Left lobe of liver (tissue), 2 donors: ENCODE measurements at regions not wholly inside any gene's neighbourhood (a gene's known extent, or its start where the extent isn't known, plus 50 kb on each side); places are given as distances from the start of the nearest gene placed in this dataset.
A peak's percentile ranks its signal among the peaks of the same experiment; 100 is the strongest.
"Not testable (repeated sequence)": the region's sequence is repeated elsewhere in the genome, so short reads cannot be mapped to it uniquely, and the experiment has no call there.

Source experiments
- ATAC-seq: fragments of 200-7000 bp; cut with Tn5 transposase; one replicate; pipeline ENCODE4 v1.9.1; 2020; ENCODE audit warnings: mild to moderate bottlenecking, moderate library complexity
- DNase-seq: peaks from one replicate; pipeline ENCODE4 v3.0.0-alpha.2; 2020; ENCODE audit warnings: low spot score
- donor health status: DM: no; HTN: no; CAD: no; lungs with moderate emphysema.
- donor health status: DM: no; HTN: yes; CAD: no.

GRCh38 chr21:8987896-8988295 lies 1533.5 kb upstream of the TPTE start:
- not testable (repeated sequence) for DNase-seq, ATAC-seq

GRCh38 chr21:8988696-8989095 lies 1532.7 kb upstream of the TPTE start:
- DNase-seq, result no peak
- no peak for ATAC-seq

GRCh38 chr21:8989261-8989711 lies 1532.1 kb upstream of the TPTE start:
- ATAC-seq (peak; percentile 46), DNase-seq (no peak)

- DNase-seq, result no peak
- ATAC-seq, result peak; percentile 44
Observed at GRCh38 chr21:8989721-8990325, 1531.6 kb upstream of the TPTE start.

GRCh38 chr21:8990326-8991087 lies 1530.9 kb upstream of the TPTE start:
- DNase-seq, result no peak

GRCh38 chr21:8991088-8991907 lies 1530.1 kb upstream of the TPTE start:
- no peak for ATAC-seq

More at GRCh38 chr21:8990326-8991087, 1530.9 kb upstream of the TPTE start:
- ATAC-seq, result peak; percentile 18

GRCh38 chr21:8991968-8992621 lies 1529.3 kb upstream of the TPTE start:
- no peak for DNase-seq
- ATAC-seq, result peak; percentile 5

More at GRCh38 chr21:8991088-8991907, 1530.1 kb upstream of the TPTE start:
- DNase-seq, result no peak

GRCh38 chr21:8992731-8993174 lies 1528.6 kb upstream of the TPTE start:
- DNase-seq, result no peak
- peak; percentile 33 for ATAC-seq

GRCh38 chr21:8993284-8993942 lies 1528.0 kb upstream of the TPTE start:
- DNase-seq (no peak), ATAC-seq (peak; percentile 7)

- ATAC-seq, result no peak
- DNase-seq, result no peak
Observed at GRCh38 chr21:8993943-8994639, 1527.3 kb upstream of the TPTE start.

- no peak for ATAC-seq
- DNase-seq, result no peak
Observed at GRCh38 chr21:8994640-8995511, 1526.5 kb upstream of the TPTE start.

- not testable (repeated sequence) for DNase-seq, ATAC-seq
Observed at GRCh38 chr21:8996487-8996968, 1524.9 kb upstream of the TPTE start.

GRCh38 chr21:8997011-8997440 lies 1524.4 kb upstream of the TPTE start:
- no peak for DNase-seq
- no peak for ATAC-seq

- DNase-seq, ATAC-seq: not testable (repeated sequence)
Observed at GRCh38 chr21:8997443-8998390, 1523.7 kb upstream of the TPTE start.

GRCh38 chr21:8998480-8998879 lies 1522.9 kb upstream of the TPTE start:
- DNase-seq, ATAC-seq: not testable (repeated sequence)

GRCh38 chr21:8998946-8999681 lies 1522.3 kb upstream of the TPTE start:
- no peak for ATAC-seq
- no peak for DNase-seq

- ATAC-seq, result not testable (repeated sequence)
Observed at GRCh38 chr21:9000132-9000531, 1521.3 kb upstream of the TPTE start.

More at GRCh38 chr21:9000132-9000531, 1521.3 kb upstream of the TPTE start:
- not testable (repeated sequence) for DNase-seq
